Right lobe of liver (tissue), 4 donors: ENCODE measurements at regions not wholly inside any gene's neighbourhood (a gene's known extent, or its start where the extent isn't known, plus 50 kb on each side); places are given as distances from the start of the nearest gene placed in this dataset.

Experiments used
- POLR2A ChIP-seq: fragments of 450-650 bp; IDR thresholded peaks from one replicate; pipeline ENCODE4 v1.6.1; 2017; ENCODE audit warnings: antibody characterized with exemption, mild to moderate bottlenecking
- TF ChIP-seq, protein P1 (sequence below), 4 donors: fragments of 200-600 bp in 3 of 4; fragments of 450-650 bp in 1 of 4; IDR thresholded peaks; one replicate each; pipeline versions ENCODE4 v1.5.1 to v1.8.0; 2016 to 2022; ENCODE audit warnings: antibody characterized with exemption in 4 of 4, mild to moderate bottlenecking in 2 of 4
- donor health status: DM: no; HTN: no; CAD: no.
- donor health status: DM: no; HTN: no; CAD: no.
- donor health status: DM: no; HTN: yes; CAD: no.

DNA sequence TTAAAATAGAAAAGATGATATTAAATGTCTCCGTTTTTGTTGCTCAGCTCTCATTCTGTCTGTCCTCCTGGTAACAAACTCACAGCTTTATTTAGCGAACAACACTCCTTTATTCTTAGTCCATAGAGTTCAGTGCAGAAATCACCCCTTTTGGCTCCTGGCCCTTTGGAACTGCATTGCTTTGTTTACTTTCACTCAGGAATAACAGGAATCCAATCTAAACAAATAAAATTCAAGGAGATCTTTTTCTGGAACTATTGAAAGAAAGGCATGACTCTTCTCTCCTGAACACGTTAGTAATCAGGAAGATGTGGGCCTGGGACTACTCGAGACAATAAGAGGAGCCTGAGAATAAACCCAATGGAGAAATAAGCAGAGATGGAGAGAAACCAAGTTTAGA is 409.2 kb downstream of the DIPK2A start:
- TF ChIP-seq, protein P1, sequence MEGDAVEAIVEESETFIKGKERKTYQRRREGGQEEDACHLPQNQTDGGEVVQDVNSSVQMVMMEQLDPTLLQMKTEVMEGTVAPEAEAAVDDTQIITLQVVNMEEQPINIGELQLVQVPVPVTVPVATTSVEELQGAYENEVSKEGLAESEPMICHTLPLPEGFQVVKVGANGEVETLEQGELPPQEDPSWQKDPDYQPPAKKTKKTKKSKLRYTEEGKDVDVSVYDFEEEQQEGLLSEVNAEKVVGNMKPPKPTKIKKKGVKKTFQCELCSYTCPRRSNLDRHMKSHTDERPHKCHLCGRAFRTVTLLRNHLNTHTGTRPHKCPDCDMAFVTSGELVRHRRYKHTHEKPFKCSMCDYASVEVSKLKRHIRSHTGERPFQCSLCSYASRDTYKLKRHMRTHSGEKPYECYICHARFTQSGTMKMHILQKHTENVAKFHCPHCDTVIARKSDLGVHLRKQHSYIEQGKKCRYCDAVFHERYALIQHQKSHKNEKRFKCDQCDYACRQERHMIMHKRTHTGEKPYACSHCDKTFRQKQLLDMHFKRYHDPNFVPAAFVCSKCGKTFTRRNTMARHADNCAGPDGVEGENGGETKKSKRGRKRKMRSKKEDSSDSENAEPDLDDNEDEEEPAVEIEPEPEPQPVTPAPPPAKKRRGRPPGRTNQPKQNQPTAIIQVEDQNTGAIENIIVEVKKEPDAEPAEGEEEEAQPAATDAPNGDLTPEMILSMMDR (IDR thresholded peaks at IDR 0.05) = no peak
- TF ChIP-seq POLR2A = no peak
